ENCODE measurements at regions not wholly inside any gene's neighbourhood (a gene's known extent, or its start where the extent isn't known, plus 50 kb on each side); places are given as distances from the start of the nearest gene placed in this dataset.
A peak's percentile ranks its signal among the peaks of the same experiment; 100 is the strongest.
"Not testable (repeated sequence)": the region's sequence is repeated elsewhere in the genome, so short reads cannot be mapped to it uniquely, and the experiment has no call there.

DNA sequence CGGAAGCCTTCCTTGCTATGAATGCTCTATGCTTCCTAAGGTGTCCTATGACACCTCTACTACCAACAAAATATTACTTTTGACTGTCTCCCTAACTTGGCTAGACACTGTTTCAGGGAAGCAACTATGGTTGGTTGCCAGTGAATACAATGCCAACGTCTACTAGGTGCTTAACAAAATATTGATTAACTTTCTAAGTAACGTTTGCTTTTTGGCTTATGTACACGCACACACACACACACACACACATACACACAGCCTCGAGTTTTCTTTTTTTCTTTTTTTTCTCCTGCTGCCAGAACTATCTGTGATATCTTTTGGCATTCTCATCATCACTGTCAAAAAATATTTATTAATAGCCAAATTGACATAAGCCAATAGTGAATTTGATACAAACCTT lies 864.0 kb downstream of the PLA2G4A start:
- Histone ChIP-seq H3K9ac (ENCODE audit: low read length in 3 of 3) (no peak overlapping the region), H3K4me3 (ENCODE audit: low read length in 3 of 3) (no peak overlapping the region), H3K27ac (ENCODE audit: low read depth in 2 of 2, low read length in 2 of 2) (no peak overlapping the region), H3K9me3 (ENCODE audit: control insufficient read depth in 2 of 3, insufficient read depth in 1 of 3, low read length in 3 of 3) (no peaks in the 10 kb centered on the region), H3K36me3 (ENCODE audit: control insufficient read depth in 2 of 3, insufficient read depth in 3 of 3, low read length in 3 of 3) (no peaks in the 10 kb centered on the region), H3K27me3 (ENCODE audit: control insufficient read depth, insufficient read depth, low read length) (no peaks in the 10 kb centered on the region), H3K4me1 (ENCODE audit: control insufficient read depth in 2 of 3, insufficient read depth in 2 of 3, low read depth in 1 of 3, low read length in 3 of 3) (no peaks in the 10 kb centered on the region)
- intact Hi-C loops (cut with DNase I): no loop called here
- FAIRE-seq (no peak), DNase-seq (no peak)
- no peak for TF ChIP-seq CTCF (IDR thresholded peaks at IDR 0.05; ENCODE audit: borderline replicate concordance, extremely low read depth, insufficient read depth)

DNA sequence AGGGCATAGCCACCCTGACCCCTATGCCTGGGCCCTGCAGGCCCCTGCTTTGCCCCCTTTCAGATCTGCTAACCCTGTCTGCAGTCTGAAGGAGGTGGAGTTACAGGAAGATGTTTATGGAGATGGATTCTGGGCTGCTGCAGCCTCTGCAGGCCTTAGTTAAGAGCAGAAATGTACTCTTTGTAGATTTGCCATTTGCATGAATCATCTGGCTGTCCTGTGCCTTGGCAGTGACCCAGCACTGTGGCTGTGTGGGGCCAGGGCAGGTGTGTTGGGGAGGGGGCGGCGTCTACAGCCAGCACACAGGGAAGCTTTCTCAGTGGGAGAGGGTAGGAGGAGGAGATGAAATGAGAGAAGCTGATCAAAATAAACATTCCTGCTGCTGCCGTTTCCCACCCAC lies 867.3 kb downstream of the PLA2G4A start:
- intact Hi-C loops (cut with DNase I): no loop called here
- H3K4me1 ChIP-seq (ENCODE audit: control insufficient read depth in 2 of 3, insufficient read depth in 2 of 3, low read depth in 1 of 3, low read length in 3 of 3): no peaks in the 10 kb centered on the region
- H3K9ac ChIP-seq (ENCODE audit: low read length in 3 of 3): no peak overlapping the region
- no peak overlapping the region for H3K4me3 ChIP-seq (ENCODE audit: low read length in 3 of 3)
- H3K27ac ChIP-seq (ENCODE audit: low read depth in 2 of 2, low read length in 2 of 2): no peak overlapping the region
- H3K9me3 ChIP-seq (ENCODE audit: control insufficient read depth in 2 of 3, insufficient read depth in 1 of 3, low read length in 3 of 3): no peaks in the 10 kb centered on the region
- TF ChIP-seq CTCF (IDR thresholded peaks at IDR 0.05; ENCODE audit: borderline replicate concordance, extremely low read depth, insufficient read depth): no peak
- no peaks in the 10 kb centered on the region for H3K36me3 ChIP-seq (ENCODE audit: control insufficient read depth in 2 of 3, insufficient read depth in 3 of 3, low read length in 3 of 3)
- no peaks in the 10 kb centered on the region for H3K27me3 ChIP-seq (ENCODE audit: control insufficient read depth, insufficient read depth, low read length)
- FAIRE-seq (no peak), DNase-seq (peak in 3 of 5 donors; percentile 9 to 28 (median 25))

GRCh38 chr1:187703138-187704130 lies 874.7 kb downstream of the PLA2G4A start:
- H3K4me3 ChIP-seq (ENCODE audit: low read length in 3 of 3); FAIRE-seq; H3K4me1 ChIP-seq (ENCODE audit: control insufficient read depth in 2 of 3, insufficient read depth in 2 of 3, low read depth in 1 of 3, low read length in 3 of 3); intact Hi-C loops (cut with DNase I); H3K27ac ChIP-seq (ENCODE audit: low read depth in 2 of 2, low read length in 2 of 2); H3K9me3 ChIP-seq (ENCODE audit: control insufficient read depth in 2 of 3, insufficient read depth in 1 of 3, low read length in 3 of 3); H3K27me3 ChIP-seq (ENCODE audit: control insufficient read depth, insufficient read depth, low read length); H3K9ac ChIP-seq (ENCODE audit: low read length in 3 of 3); H3K36me3 ChIP-seq (ENCODE audit: control insufficient read depth in 2 of 3, insufficient read depth in 3 of 3, low read length in 3 of 3): not testable (repeated sequence)
- DNase-seq: peak in 1 of 5 donors; percentile 57

DNA sequence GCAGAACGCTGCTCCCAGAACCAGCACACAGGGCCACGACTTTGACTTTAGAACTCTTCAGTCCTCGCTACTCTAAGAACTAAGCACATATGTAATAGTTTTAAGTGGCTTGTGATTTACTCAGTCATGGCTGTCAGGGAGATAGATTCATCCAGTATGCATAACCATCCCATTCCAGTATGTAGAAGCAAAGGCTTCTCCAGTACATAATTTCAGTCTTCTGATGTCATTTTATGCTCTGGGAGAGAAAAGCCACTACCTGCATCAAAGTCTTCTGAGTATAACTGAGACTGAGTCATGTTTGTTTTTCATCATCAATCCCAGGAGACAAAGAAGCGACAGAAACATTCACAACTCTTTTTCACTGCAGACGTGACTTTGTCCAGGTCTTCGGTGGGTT lies 885.7 kb downstream of the PLA2G4A start:
- TF ChIP-seq CTCF (IDR thresholded peaks at IDR 0.05; ENCODE audit: borderline replicate concordance, extremely low read depth, insufficient read depth): no peak
- no peak for FAIRE-seq
- no peak for DNase-seq
- H3K9ac ChIP-seq (ENCODE audit: low read length in 3 of 3): no peak overlapping the region
- H3K27me3 ChIP-seq (ENCODE audit: control insufficient read depth, insufficient read depth, low read length): no peaks in the 10 kb centered on the region
- H3K36me3 ChIP-seq (ENCODE audit: control insufficient read depth in 2 of 3, insufficient read depth in 3 of 3, low read length in 3 of 3): no peaks in the 10 kb centered on the region
- H3K4me3 ChIP-seq (ENCODE audit: low read length in 3 of 3): no peak overlapping the region
- H3K4me1 ChIP-seq (ENCODE audit: control insufficient read depth in 2 of 3, insufficient read depth in 2 of 3, low read depth in 1 of 3, low read length in 3 of 3): no peaks in the 10 kb centered on the region
- intact Hi-C loops (cut with DNase I): no loop called here
- no peaks in the 10 kb centered on the region for H3K9me3 ChIP-seq (ENCODE audit: control insufficient read depth in 2 of 3, insufficient read depth in 1 of 3, low read length in 3 of 3)
- H3K27ac ChIP-seq (ENCODE audit: low read depth in 2 of 2, low read length in 2 of 2): no peak overlapping the region
